ENCODE measurements at regions not wholly inside any gene's neighbourhood (a gene's known extent, or its start where the extent isn't known, plus 50 kb on each side); places are given as distances from the start of the nearest gene placed in this dataset.

DNA sequence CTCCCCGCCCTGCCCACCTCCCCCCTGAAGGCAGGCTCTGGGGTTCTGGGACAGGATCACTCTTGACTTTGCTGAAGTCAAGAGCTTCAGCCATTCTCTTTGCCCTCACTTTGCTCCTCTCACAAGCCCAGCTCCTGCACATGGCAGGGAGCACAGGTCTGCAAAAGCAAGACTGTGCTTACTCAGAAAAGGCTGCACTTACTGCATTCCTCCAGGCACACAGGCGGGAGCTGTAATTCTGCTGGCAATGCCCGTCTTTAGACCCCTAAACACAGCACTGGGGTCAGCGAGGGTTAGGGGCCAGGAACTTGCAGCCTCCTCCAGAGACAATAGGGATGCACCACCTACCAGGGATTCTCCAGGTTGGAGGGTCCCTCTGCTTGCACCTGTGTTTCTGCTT lies 523.7 kb downstream of the TCERG1L start:
- no peak for ATAC-seq
- H3K9me3 Mint-ChIP-seq, result no peaks in the 10 kb centered on the region
- no peaks in the 10 kb centered on the region for H3K27me3 Mint-ChIP-seq
- H3K36me3 Mint-ChIP-seq (ENCODE audit: low read depth), result no peaks in the 10 kb centered on the region
- POLR2A ChIA-PET, result no interaction called here
- intact Hi-C loops (cut with micrococcal nuclease), result no loop called here
- no peak for DNase-seq
- H3K4me3 Mint-ChIP-seq, result no peak overlapping the region
- TF ChIP-seq, protein P1, sequence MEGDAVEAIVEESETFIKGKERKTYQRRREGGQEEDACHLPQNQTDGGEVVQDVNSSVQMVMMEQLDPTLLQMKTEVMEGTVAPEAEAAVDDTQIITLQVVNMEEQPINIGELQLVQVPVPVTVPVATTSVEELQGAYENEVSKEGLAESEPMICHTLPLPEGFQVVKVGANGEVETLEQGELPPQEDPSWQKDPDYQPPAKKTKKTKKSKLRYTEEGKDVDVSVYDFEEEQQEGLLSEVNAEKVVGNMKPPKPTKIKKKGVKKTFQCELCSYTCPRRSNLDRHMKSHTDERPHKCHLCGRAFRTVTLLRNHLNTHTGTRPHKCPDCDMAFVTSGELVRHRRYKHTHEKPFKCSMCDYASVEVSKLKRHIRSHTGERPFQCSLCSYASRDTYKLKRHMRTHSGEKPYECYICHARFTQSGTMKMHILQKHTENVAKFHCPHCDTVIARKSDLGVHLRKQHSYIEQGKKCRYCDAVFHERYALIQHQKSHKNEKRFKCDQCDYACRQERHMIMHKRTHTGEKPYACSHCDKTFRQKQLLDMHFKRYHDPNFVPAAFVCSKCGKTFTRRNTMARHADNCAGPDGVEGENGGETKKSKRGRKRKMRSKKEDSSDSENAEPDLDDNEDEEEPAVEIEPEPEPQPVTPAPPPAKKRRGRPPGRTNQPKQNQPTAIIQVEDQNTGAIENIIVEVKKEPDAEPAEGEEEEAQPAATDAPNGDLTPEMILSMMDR (IDR thresholded peaks at IDR 0.05), result no peak
- no peaks in the 10 kb centered on the region for H3K4me1 Mint-ChIP-seq (ENCODE audit: low read depth)
- no peak overlapping the region for H3K27ac Mint-ChIP-seq
- CTCF ChIA-PET, result no interaction called here

DNA sequence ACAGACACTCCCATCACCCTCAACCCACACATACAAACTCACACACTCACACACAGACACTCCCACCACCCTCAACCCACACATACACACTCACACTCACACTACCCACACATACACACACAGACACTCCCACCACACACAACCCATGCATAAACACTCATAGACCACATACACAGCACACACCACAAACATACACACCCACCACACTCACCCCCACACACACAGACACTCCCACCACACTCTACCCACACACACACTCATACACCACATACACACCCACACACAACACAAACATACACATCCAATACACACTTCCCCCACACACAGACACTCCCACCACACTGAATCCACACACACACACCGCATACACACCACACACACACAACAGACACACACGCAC lies 521.2 kb downstream of the TCERG1L start:
- DNase-seq (no peak), ATAC-seq (no peak)
- Mint-ChIP-seq H3K9me3 (no peaks in the 10 kb centered on the region), H3K4me3 (no peak overlapping the region), H3K27me3 (no peaks in the 10 kb centered on the region), H3K4me1 (ENCODE audit: low read depth) (no peaks in the 10 kb centered on the region), H3K27ac (no peak overlapping the region), H3K36me3 (ENCODE audit: low read depth) (no peaks in the 10 kb centered on the region)
- TF ChIP-seq, protein P1 (IDR thresholded peaks at IDR 0.05), result no peak
- intact Hi-C loops (cut with micrococcal nuclease), result no loop called here
- ChIA-PET POLR2A (no interaction called here), CTCF (no interaction called here)

DNA sequence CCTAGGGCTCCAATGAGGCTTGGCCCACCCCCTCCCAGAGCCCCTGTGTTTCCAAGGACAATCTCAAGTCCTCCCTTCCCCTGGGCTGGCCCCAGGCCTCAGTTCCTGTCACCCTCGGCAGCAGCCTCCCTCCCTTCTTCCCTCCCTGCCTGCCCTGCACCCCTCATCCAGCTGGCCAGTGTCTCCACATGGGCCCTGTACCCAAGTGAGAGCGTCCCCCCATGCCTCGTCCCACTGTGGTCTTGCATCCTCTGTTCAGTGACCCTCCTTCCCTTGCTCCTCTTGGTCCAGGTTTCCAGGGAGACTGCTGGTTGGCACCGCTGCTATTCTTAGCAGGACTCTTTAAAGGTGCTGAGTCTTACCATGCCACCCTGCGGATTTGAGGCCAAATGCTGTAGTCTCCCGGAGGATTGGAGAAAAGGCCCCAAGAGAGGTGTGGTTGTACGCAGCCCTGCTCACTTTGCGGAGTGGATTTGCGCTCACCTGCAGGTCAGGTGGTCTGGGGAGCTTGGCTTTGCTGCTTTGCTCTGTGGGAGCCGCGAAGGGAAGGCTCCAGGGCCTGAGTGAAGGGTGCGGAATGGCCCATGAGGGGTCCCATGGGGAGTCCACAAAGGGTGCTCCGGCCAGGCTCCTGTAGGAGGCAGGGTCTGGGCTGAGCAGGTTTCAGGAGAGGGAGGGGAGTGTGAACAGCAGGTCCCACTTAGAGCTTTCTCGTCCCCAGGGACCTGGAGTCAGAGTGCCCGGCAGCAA lies 519.2 kb downstream of the TCERG1L start:
- ChIA-PET POLR2A (interaction anchor here (0.9 kb wide), 1 partner anchor 34 kb away, joined by 3 read pairs; no protein-coding TSS in a partner anchor), CTCF (no interaction called here)
- Mint-ChIP-seq H3K27ac (no peak overlapping the region), H3K36me3 (ENCODE audit: low read depth) (no peaks in the 10 kb centered on the region), H3K9me3 (no peaks in the 10 kb centered on the region), H3K4me1 (ENCODE audit: low read depth) (no peaks in the 10 kb centered on the region), H3K27me3 (no peaks in the 10 kb centered on the region), H3K4me3 (no peak overlapping the region)
- ATAC-seq, result no peak
- intact Hi-C loops (cut with micrococcal nuclease), result no loop called here
- TF ChIP-seq, protein P1 (IDR thresholded peaks at IDR 0.05), result no peak
- DNase-seq, result no peak

DNA sequence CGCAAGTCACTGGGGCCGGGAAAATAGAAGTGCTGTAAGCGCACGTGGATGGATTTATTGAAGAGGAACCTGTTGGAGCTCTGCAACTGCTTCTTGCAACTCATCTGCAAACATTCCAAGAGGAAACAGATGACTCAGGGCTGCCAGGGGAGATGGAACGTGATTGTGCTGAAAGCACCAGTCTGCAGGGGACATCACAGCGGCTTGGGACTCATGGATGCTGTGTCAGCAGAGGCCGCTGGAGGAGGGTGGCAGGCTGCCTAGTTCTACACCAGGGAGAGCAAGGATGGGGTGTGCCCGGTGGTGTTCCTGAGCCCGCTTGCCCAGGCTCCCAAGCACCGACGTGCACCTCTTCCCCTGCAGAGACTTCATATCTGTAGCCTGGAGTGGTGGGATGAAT lies 515.7 kb downstream of the TCERG1L start:
- intact Hi-C loops (cut with micrococcal nuclease), result no loop called here
- Mint-ChIP-seq H3K36me3 (ENCODE audit: low read depth) (no peaks in the 10 kb centered on the region), H3K9me3 (no peaks in the 10 kb centered on the region), H3K4me1 (ENCODE audit: low read depth) (no peaks in the 10 kb centered on the region), H3K27me3 (no peaks in the 10 kb centered on the region), H3K27ac (no peak overlapping the region), H3K4me3 (no peak overlapping the region)
- TF ChIP-seq, protein P1 (IDR thresholded peaks at IDR 0.05), result no peak
- POLR2A ChIA-PET, result no interaction called here
- ATAC-seq (no peak), DNase-seq (no peak)
- CTCF ChIA-PET, result no interaction called here

DNA sequence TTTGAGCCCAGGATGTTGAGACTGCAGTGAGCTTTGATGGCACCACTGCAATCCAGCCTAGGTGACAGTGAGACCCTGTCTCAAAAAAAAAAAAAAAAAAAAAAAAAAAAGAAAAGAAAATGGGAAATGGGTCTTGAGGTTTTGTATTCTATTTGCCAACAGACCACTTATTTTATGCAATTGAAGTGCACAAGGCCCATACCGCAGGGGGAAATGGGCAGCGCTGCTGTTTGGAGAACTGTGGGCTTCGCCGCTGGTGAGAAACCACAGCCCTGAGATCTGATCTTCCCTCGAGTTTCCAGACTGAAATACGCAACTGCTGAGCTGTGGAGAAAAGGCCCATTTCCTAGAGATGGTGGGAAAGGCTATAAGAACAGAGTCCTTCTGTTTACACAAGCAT lies 512.0 kb downstream of the TCERG1L start:
- H3K27ac Mint-ChIP-seq, result no peak overlapping the region
- no peak overlapping the region for H3K4me3 Mint-ChIP-seq
- intact Hi-C loops (cut with micrococcal nuclease), result no loop called here
- no peaks in the 10 kb centered on the region for H3K36me3 Mint-ChIP-seq (ENCODE audit: low read depth)
- no peak for DNase-seq
- ChIA-PET CTCF (no interaction called here), POLR2A (no interaction called here)
- no peaks in the 10 kb centered on the region for H3K4me1 Mint-ChIP-seq (ENCODE audit: low read depth)
- TF ChIP-seq, protein P1 (IDR thresholded peaks at IDR 0.05), result no peak
- H3K9me3 Mint-ChIP-seq, result no peaks in the 10 kb centered on the region
- H3K27me3 Mint-ChIP-seq, result no peaks in the 10 kb centered on the region
- ATAC-seq, result no peak

Data from activated CD8-positive, alpha-beta T cell treated with anti-CD3 and anti-CD28 coated beads for 36 hours (primary cell).